OCI-LY1 (cell line): ENCODE measurements at regions not wholly inside any gene's neighbourhood (a gene's known extent, or its start where the extent isn't known, plus 50 kb on each side); places are given as distances from the start of the nearest gene placed in this dataset.

Experiments used
- EZH2 ChIP-seq: fragments of 200-600 bp; sonication (generic), shearing (Covaris generic); IDR thresholded peaks from 2 replicates; pipeline ENCODE4 v1.8.0; 2017; ENCODE audit warnings: borderline replicate concordance, mixed run types, mild to moderate bottlenecking, antibody characterized with exemption, low read length, moderate library complexity, mixed read lengths
- TF ChIP-seq, protein P1 (sequence below): fragments of 200-600 bp; sonication (generic), shearing (Covaris generic); IDR thresholded peaks from 2 replicates; pipeline ENCODE4 v1.5.1; 2017; ENCODE audit warnings: mild to moderate bottlenecking, antibody characterized with exemption, low read length, moderate library complexity, mixed read lengths

DNA sequence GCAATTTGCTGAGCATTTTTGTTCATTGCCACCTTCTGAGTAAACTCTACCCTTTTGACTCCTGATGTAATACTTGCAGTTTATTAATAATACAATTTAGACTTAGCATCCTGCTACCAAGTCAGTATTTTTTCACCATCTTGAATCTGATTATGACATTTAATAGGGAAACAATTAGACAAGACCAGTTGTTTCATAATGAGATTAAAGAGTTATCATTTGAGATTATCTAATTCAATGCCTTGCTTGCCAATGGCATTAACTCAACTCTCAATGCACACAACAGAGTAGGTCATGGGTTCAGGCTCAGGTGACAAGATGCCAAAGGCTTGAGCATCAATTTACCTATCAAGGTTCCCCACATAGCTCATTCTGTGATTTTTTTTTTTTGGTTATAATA, 488.4 kb downstream of the DISC1 start:
- TF ChIP-seq, protein P1, sequence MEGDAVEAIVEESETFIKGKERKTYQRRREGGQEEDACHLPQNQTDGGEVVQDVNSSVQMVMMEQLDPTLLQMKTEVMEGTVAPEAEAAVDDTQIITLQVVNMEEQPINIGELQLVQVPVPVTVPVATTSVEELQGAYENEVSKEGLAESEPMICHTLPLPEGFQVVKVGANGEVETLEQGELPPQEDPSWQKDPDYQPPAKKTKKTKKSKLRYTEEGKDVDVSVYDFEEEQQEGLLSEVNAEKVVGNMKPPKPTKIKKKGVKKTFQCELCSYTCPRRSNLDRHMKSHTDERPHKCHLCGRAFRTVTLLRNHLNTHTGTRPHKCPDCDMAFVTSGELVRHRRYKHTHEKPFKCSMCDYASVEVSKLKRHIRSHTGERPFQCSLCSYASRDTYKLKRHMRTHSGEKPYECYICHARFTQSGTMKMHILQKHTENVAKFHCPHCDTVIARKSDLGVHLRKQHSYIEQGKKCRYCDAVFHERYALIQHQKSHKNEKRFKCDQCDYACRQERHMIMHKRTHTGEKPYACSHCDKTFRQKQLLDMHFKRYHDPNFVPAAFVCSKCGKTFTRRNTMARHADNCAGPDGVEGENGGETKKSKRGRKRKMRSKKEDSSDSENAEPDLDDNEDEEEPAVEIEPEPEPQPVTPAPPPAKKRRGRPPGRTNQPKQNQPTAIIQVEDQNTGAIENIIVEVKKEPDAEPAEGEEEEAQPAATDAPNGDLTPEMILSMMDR = no peak
- no peak for TF ChIP-seq EZH2
